Smooth muscle cell (in vitro differentiated cells): ENCODE measurements at regions not wholly inside any gene's neighbourhood (a gene's known extent, or its start where the extent isn't known, plus 50 kb on each side); places are given as distances from the start of the nearest gene placed in this dataset.

Experiments used
- DNase-seq: peaks from one replicate; lab custom pipeline; 2025; ENCODE audit not compliant: unreplicated experiment; lab: John Stamatoyannopoulos, UW
- H2AFZ ChIP-seq: fragments of 200-600 bp; sonication (generic); 2 replicates; pipeline ENCODE4 v1.6.0; 2016; ENCODE audit warnings: antibody characterized with exemption, low read depth, mild to moderate bottlenecking
- H3F3A ChIP-seq: fragments of 200-600 bp; sonication (generic); 2 replicates; pipeline ENCODE4 v1.6.0; 2017; ENCODE audit warnings: antibody characterized with exemption, low read depth
- H3K27ac ChIP-seq: fragments of 200-600 bp; sonication (generic); 2 replicates; pipeline ENCODE4 v1.5.1; 2016; ENCODE audit warnings: low read depth, mild to moderate bottlenecking
- H3K27me3 ChIP-seq: fragments of 200-600 bp; sonication (generic); 2 replicates; pipeline ENCODE4 v1.6.1; 2016; ENCODE audit warnings: low read depth, mild to moderate bottlenecking
- H3K36me3 ChIP-seq: fragments of 200-600 bp; sonication (generic); 2 replicates; pipeline ENCODE4 v1.5.1; 2016; ENCODE audit warnings: low read depth
- H3K4me1 ChIP-seq: fragments of 200-600 bp; sonication (generic); 2 replicates; pipeline ENCODE4 v1.5.1; 2016; ENCODE audit warnings: low read depth
- H3K4me2 ChIP-seq: fragments of 200-600 bp; sonication (generic); 2 replicates; pipeline ENCODE4 v1.6.0; 2016; ENCODE audit warnings: mild to moderate bottlenecking
- H3K4me3 ChIP-seq: fragments of 200-600 bp; sonication (generic); 2 replicates; pipeline ENCODE4 v1.5.1; 2016; ENCODE audit warnings: mild to moderate bottlenecking
- H3K79me2 ChIP-seq: fragments of 200-600 bp; sonication (generic); 2 replicates; pipeline ENCODE4 v1.6.0; 2016; ENCODE audit warnings: low read depth, mild to moderate bottlenecking
- H3K9ac ChIP-seq: fragments of 200-600 bp; sonication (generic); 2 replicates; pipeline ENCODE4 v1.6.0; 2016; ENCODE audit warnings: low read depth
- H3K9me3 ChIP-seq: fragments of 200-600 bp; sonication (generic); replicated peaks from 2 replicates; pipeline ENCODE4 v1.5.1; 2016; ENCODE audit warnings: low read depth
- H4K20me1 ChIP-seq: fragments of 200-600 bp; sonication (generic); 2 replicates; pipeline ENCODE4 v1.6.0; 2016; ENCODE audit warnings: low read depth
- WGBS: methylation state at CpG from one replicate; pipeline ENCODE4 v1.1.7; 2016; ENCODE audit warnings: low lambda C conversion rate; 5-methylcytosine and 5-hydroxymethylcytosine counted together
- TF ChIP-seq, protein P1 (sequence below): fragments of 200-600 bp; sonication (generic); IDR thresholded peaks from 2 replicates; pipeline ENCODE4 v1.5.1; 2017; ENCODE audit warnings: borderline replicate concordance, mild to moderate bottlenecking, antibody characterized with exemption; ENCODE audit not compliant: insufficient read depth, poor library complexity, severe bottlenecking

- Histone ChIP-seq H3K27ac (no peak overlapping the region), H3K4me3 (no peak overlapping the region), H3K4me1 (no peaks in the 10 kb centered on the region), H3K79me2 (no peaks in the 10 kb centered on the region), H3F3A (no peaks in the 10 kb centered on the region), H3K4me2 (no peak overlapping the region), H3K9me3 (no peaks in the 10 kb centered on the region), H3K27me3 (peaks cover 5% of the 10 kb centered on the region), H2AFZ (no peak overlapping the region), H3K36me3 (no peaks in the 10 kb centered on the region), H3K9ac (no peak overlapping the region), H4K20me1 (no peaks in the 10 kb centered on the region)
- TF ChIP-seq, protein P1, sequence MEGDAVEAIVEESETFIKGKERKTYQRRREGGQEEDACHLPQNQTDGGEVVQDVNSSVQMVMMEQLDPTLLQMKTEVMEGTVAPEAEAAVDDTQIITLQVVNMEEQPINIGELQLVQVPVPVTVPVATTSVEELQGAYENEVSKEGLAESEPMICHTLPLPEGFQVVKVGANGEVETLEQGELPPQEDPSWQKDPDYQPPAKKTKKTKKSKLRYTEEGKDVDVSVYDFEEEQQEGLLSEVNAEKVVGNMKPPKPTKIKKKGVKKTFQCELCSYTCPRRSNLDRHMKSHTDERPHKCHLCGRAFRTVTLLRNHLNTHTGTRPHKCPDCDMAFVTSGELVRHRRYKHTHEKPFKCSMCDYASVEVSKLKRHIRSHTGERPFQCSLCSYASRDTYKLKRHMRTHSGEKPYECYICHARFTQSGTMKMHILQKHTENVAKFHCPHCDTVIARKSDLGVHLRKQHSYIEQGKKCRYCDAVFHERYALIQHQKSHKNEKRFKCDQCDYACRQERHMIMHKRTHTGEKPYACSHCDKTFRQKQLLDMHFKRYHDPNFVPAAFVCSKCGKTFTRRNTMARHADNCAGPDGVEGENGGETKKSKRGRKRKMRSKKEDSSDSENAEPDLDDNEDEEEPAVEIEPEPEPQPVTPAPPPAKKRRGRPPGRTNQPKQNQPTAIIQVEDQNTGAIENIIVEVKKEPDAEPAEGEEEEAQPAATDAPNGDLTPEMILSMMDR, result no peak
- no peak for DNase-seq
- 91% methylated on average over 3 of the region's 3 CpGs for WGBS
Observed at GRCh38 chr2:120498121-120498520, 152.2 kb downstream of the INHBB start.

- Histone ChIP-seq H3K4me2 (no peak overlapping the region), H3K27me3 (peaks cover 5% of the 10 kb centered on the region), H3K9ac (no peak overlapping the region), H2AFZ (no peak overlapping the region), H3K4me3 (no peak overlapping the region), H3K79me2 (no peaks in the 10 kb centered on the region), H4K20me1 (no peaks in the 10 kb centered on the region), H3K4me1 (no peaks in the 10 kb centered on the region), H3F3A (no peaks in the 10 kb centered on the region), H3K27ac (no peak overlapping the region), H3K9me3 (no peaks in the 10 kb centered on the region), H3K36me3 (no peaks in the 10 kb centered on the region)
- no peak for DNase-seq
- TF ChIP-seq, protein P1, result no peak
- 80% methylated on average over 13 of the region's 13 CpGs for WGBS
Observed at GRCh38 chr2:120498576-120499394, 152.8 kb downstream of the INHBB start.

DNA sequence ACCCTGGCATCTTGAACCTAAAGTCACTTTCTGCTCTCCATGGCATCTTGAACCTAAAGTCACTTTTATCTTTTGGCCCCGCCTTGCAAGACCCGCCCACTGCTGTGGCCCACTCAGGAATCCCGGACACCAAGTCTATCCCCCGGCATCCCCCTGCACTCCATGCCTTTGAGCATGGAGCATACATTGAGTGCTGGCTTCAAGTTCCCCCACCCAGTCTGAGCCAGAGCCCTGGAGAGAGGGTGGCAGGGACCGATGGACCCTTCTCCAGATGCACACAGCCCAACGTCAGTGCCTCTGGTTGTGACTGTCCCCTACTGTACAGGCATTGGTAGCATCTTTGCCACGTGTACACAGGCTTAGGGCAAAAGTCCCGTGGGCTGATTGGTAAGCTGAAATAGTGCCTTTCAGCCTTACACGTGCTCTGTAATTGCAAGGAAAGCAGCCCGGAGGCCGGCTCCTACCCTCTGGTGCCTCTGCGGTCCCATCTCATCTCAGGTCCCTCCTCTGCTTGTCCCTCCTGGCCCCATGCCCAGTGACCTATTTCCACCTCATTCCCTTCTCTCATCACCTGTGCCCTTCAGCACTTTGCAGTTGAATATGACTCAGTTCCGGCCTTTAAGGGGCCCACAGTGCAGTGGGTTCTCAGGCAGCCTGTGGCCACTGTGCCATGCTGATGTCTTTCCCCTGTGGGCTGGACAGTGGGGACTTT lies 154.0 kb downstream of the INHBB start:
- no peak overlapping the region for H3K27ac ChIP-seq
- no peak overlapping the region for H2AFZ ChIP-seq
- no peak overlapping the region for H3K9ac ChIP-seq
- H3K9me3 ChIP-seq, result no peaks in the 10 kb centered on the region
- WGBS, result 89% methylated on average over 13 of the region's 13 CpGs
- H3K27me3 ChIP-seq, result peaks cover 5% of the 10 kb centered on the region
- no peaks in the 10 kb centered on the region for H3F3A ChIP-seq
- H3K4me2 ChIP-seq, result no peak overlapping the region
- H3K79me2 ChIP-seq, result no peaks in the 10 kb centered on the region
- H3K4me3 ChIP-seq, result no peak overlapping the region
- no peak for DNase-seq
- H4K20me1 ChIP-seq, result no peaks in the 10 kb centered on the region
- H3K4me1 ChIP-seq, result no peaks in the 10 kb centered on the region
- no peaks in the 10 kb centered on the region for H3K36me3 ChIP-seq
- TF ChIP-seq, protein P1, result no peak
